SK-N-SH (cell line): ENCODE measurements at regions not wholly inside any gene's neighbourhood (a gene's known extent, or its start where the extent isn't known, plus 50 kb on each side); places are given as distances from the start of the nearest gene placed in this dataset.

ENCODE experiments used
- CTCF ChIP-seq: fragments of 200-600 bp; sonication (generic); IDR thresholded peaks from 2 replicates; pipeline ENCODE4 v1.6.1; 2017; ENCODE audit warnings: antibody characterized with exemption, mild to moderate bottlenecking, moderate library complexity
- EP300 ChIP-seq, 2 experiments: IDR thresholded peaks; 2 replicates each; pipeline versions ENCODE4 v1.4.0 to v1.6.1; 2012; ENCODE audit warnings: borderline replicate concordance in 1 of 2, low read depth in 1 of 2, low read length in 1 of 2
- NFIC ChIP-seq: IDR thresholded peaks from 2 replicates; pipeline ENCODE4 v1.4.0; 2012; ENCODE audit warnings: borderline replicate concordance
- POLR2AphosphoS5 ChIP-seq: IDR thresholded peaks from 2 replicates; pipeline ENCODE4 v1.6.1; 2012; ENCODE audit warnings: low read depth, low read length
- RAD21 ChIP-seq: IDR thresholded peaks from 2 replicates; pipeline ENCODE4 v1.6.1; 2012; ENCODE audit warnings: mild to moderate bottlenecking, low read length
- RCOR1 ChIP-seq: fragments of 150-350 bp; IDR thresholded peaks from 2 replicates; pipeline ENCODE4 v1.6.1; 2017; ENCODE audit warnings: antibody characterized with exemption, low read length
- SMC3 ChIP-seq: IDR thresholded peaks from 2 replicates; pipeline ENCODE4 v1.6.1; 2012; ENCODE audit warnings: low read depth, low read length, improper control_type of control experiment
- TEAD4 ChIP-seq: IDR thresholded peaks from 2 replicates; pipeline ENCODE4 v1.4.0; 2012; ENCODE audit warnings: mild to moderate bottlenecking, borderline replicate concordance; ENCODE audit not compliant: insufficient read depth

DNA sequence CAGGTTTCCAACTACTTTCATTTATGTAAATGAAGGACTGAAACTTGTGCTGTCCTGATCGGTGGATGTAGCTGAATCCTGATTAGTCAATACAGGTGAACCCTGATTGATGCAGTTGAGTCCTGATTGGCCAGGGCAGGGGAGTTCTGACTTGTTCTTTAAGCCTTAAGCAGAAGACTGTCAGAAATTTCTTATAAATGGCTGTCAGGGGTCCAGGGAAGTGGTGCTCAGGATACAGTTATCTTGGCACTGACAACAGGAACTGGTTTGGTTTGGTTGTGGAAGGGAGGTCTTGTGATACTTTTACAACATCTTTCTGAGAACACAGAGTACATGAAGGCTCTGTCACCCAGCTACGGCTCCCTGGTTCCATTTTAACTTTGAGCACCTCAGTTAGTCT is 132.1 kb downstream of the KCNJ12 start:
- TF ChIP-seq CTCF (no peak), POLR2AphosphoS5 (no peak), RCOR1 (no peak), SMC3 (no peak), RAD21 (no peak), EP300 (IDR thresholded peaks at IDR 0.05; ENCODE audit: borderline replicate concordance in 1 of 2, low read depth in 1 of 2, low read length in 1 of 2) (no peak), NFIC (no peak), TEAD4 (no peak)
